ENCODE measurements at regions not wholly inside any gene's neighbourhood (a gene's known extent, or its start where the extent isn't known, plus 50 kb on each side); places are given as distances from the start of the nearest gene placed in this dataset.
"Not testable (repeated sequence)": the region's sequence is repeated elsewhere in the genome, so short reads cannot be mapped to it uniquely, and the experiment has no call there.

- TF ChIP-seq CTCF (conservative IDR thresholded peaks at IDR 0.05; ENCODE audit: low read length); EZH2phosphoT487 (IDR thresholded peaks at IDR 0.05; ENCODE audit: borderline replicate concordance, low read depth, low read length): not testable (repeated sequence)
Measured at GRCh38 chr2:242104202-242104956, 234.8 kb downstream of the RTP5 start.
